Neural cell (in vitro differentiated cells): ENCODE measurements at regions not wholly inside any gene's neighbourhood (a gene's known extent, or its start where the extent isn't known, plus 50 kb on each side); places are given as distances from the start of the nearest gene placed in this dataset.

Source experiments
- H2AFZ ChIP-seq: fragments of 200-600, 300-800 bp; sonication (generic), shearing (Covaris generic); 2 replicates; pipeline ENCODE4 v1.6.0; 2014; ENCODE audit warnings: low read depth, mild to moderate bottlenecking, antibody characterized with exemption, low read length, moderate library complexity
- H3F3A ChIP-seq: fragments of 200-600 bp; shearing (Covaris generic); 2 replicates; pipeline ENCODE4 v1.6.1; 2016; ENCODE audit warnings: mild to moderate bottlenecking, moderate library complexity, mixed read lengths, antibody characterized with exemption, low read length; ENCODE audit not compliant: insufficient read depth, poor library complexity, severe bottlenecking
- H3K27ac ChIP-seq: fragments of 200-600, 300-800 bp; sonication (generic), shearing (Covaris generic); 2 replicates; pipeline ENCODE4 v1.5.1; 2014; ENCODE audit warnings: mild to moderate bottlenecking, low read length, moderate library complexity
- H3K27me3 ChIP-seq: fragments of 300-800, 200-600 bp; sonication (generic), shearing (Covaris generic); 2 replicates; pipeline ENCODE4 v1.6.0; 2014; ENCODE audit warnings: mild to moderate bottlenecking, low read depth, low read length, moderate library complexity; ENCODE audit not compliant: insufficient read depth
- H3K36me3 ChIP-seq: fragments of 300-800, 200-600 bp; sonication (generic), shearing (Covaris generic); 2 replicates; pipeline ENCODE4 v1.5.1; 2014; ENCODE audit warnings: mild to moderate bottlenecking, antibody characterized with exemption, low read length, moderate library complexity; ENCODE audit not compliant: insufficient read depth
- H3K4me2 ChIP-seq: fragments of 300-800, 200-600 bp; sonication (generic), shearing (Covaris generic); 2 replicates; pipeline ENCODE4 v1.6.0; 2014; ENCODE audit warnings: mild to moderate bottlenecking, low read length
- H3K4me3 ChIP-seq: fragments of 300-800, 200-600 bp; sonication (generic), shearing (Covaris generic); 2 replicates; pipeline ENCODE4 v1.5.1; 2014; ENCODE audit warnings: mild to moderate bottlenecking, low read length, moderate library complexity
- H3K79me2 ChIP-seq: fragments of 200-600 bp; shearing (Covaris generic); replicated peaks from 2 replicates; pipeline ENCODE4 v1.6.0; 2014; ENCODE audit warnings: mild to moderate bottlenecking, low read length, moderate library complexity; ENCODE audit not compliant: insufficient read depth
- H3K9ac ChIP-seq: fragments of 300-800, 200-600 bp; sonication (generic), shearing (Covaris generic); 2 replicates; pipeline ENCODE4 v1.6.1; 2016; ENCODE audit warnings: mild to moderate bottlenecking, low read length, mixed read lengths
- H3K9me2 ChIP-seq: fragments of 200-600 bp; shearing (Covaris generic); 2 replicates; pipeline ENCODE4 v1.6.1; 2016; ENCODE audit warnings: mild to moderate bottlenecking, low read length, mixed read lengths; ENCODE audit not compliant: insufficient read depth
- H3K9me3 ChIP-seq: fragments of 200-600, 300-800 bp; sonication (generic), shearing (Covaris generic); 2 replicates; pipeline ENCODE4 v1.6.1; 2016; ENCODE audit warnings: mild to moderate bottlenecking, mixed run types, low read length, moderate library complexity, mixed read lengths
- H4K20me1 ChIP-seq: fragments of 200-600 bp; shearing (Covaris generic); 2 replicates; pipeline ENCODE4 v1.6.1; 2016; ENCODE audit warnings: mild to moderate bottlenecking, mixed run types; ENCODE audit not compliant: insufficient read depth
- EP300 ChIP-seq: fragments of 450-650 bp; conservative IDR thresholded peaks from 2 replicates; pipeline ENCODE4 v1.6.1; 2014; ENCODE audit warnings: antibody characterized with exemption, mild to moderate bottlenecking, moderate library complexity; ENCODE audit not compliant: poor library complexity, severe bottlenecking
- EZH2 ChIP-seq: fragments of 200-600, 300-800 bp; shearing (Covaris generic), sonication (generic); IDR thresholded peaks from 2 replicates; pipeline ENCODE4 v1.6.1; 2014; ENCODE audit warnings: antibody characterized with exemption, low read length, borderline replicate concordance, mild to moderate bottlenecking; ENCODE audit not compliant: insufficient read depth, poor library complexity, severe bottlenecking
- MXI1 ChIP-seq: fragments of 450-650 bp; conservative IDR thresholded peaks from 2 replicates; pipeline ENCODE4 v1.6.1; 2014; ENCODE audit warnings: antibody characterized with exemption, mild to moderate bottlenecking; ENCODE audit not compliant: poor library complexity, severe bottlenecking
- POLR2AphosphoS5 ChIP-seq: IDR thresholded peaks from 2 replicates; pipeline ENCODE4 v1.6.1; 2012
- RAD21 ChIP-seq: fragments of 450-650 bp; conservative IDR thresholded peaks from 2 replicates; pipeline ENCODE4 v1.6.1; 2014; ENCODE audit warnings: antibody characterized with exemption, mild to moderate bottlenecking, moderate library complexity
- SMC3 ChIP-seq: fragments of 450-650 bp; conservative IDR thresholded peaks from 2 replicates; pipeline ENCODE4 v1.6.1; 2014; ENCODE audit warnings: antibody characterized with exemption, mild to moderate bottlenecking, moderate library complexity; ENCODE audit not compliant: poor library complexity
- TAF1 ChIP-seq: IDR thresholded peaks from 2 replicates; pipeline ENCODE4 v1.6.1; 2012; ENCODE audit warnings: low read depth
- TF ChIP-seq, protein P1 (sequence below): IDR thresholded peaks from 2 replicates; pipeline ENCODE4 v1.6.1; 2012; ENCODE audit warnings: borderline replicate concordance
- TF ChIP-seq, protein P2 (sequence below): fragments of 450-650 bp; IDR thresholded peaks from 2 replicates; pipeline ENCODE4 v1.5.1; 2014; ENCODE audit warnings: antibody characterized with exemption, mild to moderate bottlenecking, moderate library complexity; ENCODE audit not compliant: poor library complexity, severe bottlenecking

DNA sequence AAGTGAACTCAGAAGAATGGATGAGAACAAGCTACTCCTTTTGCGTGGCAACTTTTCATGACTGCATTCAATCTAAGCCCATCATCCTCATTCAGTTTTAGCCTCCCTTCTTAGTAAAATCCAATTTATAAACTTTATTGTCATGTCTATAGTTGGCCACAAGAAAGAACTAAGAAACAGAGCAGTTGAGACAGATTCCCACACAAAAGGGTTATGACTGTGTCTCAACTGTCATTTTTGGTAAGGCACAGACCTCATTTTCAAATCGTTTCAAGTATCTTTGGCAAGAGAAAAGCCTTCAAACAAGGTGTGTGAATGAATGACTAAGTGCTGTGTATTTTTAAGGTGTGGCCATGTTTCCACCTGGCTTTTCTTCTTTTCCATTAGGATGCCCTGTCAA is 84.2 kb upstream of the CREB5 start:
- Histone ChIP-seq H3K4me2 (no peak overlapping the region), H3K36me3 (no peaks in the 10 kb centered on the region), H3F3A (no peaks in the 10 kb centered on the region), H3K9ac (no peak overlapping the region), H2AFZ (no peak overlapping the region), H3K27me3 (no peaks in the 10 kb centered on the region), H4K20me1 (no peaks in the 10 kb centered on the region), H3K9me3 (peaks cover 2% of the 10 kb centered on the region), H3K4me3 (no peak overlapping the region), H3K27ac (no peak overlapping the region), H3K9me2 (no peaks in the 10 kb centered on the region), H3K79me2 (no peaks in the 10 kb centered on the region)
- TF ChIP-seq POLR2AphosphoS5 (no peak), MXI1 (no peak), RAD21 (no peak), TAF1 (no peak), SMC3 (no peak), EP300 (no peak), EZH2 (no peak)
- TF ChIP-seq, protein P1, sequence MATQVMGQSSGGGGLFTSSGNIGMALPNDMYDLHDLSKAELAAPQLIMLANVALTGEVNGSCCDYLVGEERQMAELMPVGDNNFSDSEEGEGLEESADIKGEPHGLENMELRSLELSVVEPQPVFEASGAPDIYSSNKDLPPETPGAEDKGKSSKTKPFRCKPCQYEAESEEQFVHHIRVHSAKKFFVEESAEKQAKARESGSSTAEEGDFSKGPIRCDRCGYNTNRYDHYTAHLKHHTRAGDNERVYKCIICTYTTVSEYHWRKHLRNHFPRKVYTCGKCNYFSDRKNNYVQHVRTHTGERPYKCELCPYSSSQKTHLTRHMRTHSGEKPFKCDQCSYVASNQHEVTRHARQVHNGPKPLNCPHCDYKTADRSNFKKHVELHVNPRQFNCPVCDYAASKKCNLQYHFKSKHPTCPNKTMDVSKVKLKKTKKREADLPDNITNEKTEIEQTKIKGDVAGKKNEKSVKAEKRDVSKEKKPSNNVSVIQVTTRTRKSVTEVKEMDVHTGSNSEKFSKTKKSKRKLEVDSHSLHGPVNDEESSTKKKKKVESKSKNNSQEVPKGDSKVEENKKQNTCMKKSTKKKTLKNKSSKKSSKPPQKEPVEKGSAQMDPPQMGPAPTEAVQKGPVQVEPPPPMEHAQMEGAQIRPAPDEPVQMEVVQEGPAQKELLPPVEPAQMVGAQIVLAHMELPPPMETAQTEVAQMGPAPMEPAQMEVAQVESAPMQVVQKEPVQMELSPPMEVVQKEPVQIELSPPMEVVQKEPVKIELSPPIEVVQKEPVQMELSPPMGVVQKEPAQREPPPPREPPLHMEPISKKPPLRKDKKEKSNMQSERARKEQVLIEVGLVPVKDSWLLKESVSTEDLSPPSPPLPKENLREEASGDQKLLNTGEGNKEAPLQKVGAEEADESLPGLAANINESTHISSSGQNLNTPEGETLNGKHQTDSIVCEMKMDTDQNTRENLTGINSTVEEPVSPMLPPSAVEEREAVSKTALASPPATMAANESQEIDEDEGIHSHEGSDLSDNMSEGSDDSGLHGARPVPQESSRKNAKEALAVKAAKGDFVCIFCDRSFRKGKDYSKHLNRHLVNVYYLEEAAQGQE = no peak
- TF ChIP-seq, protein P2, sequence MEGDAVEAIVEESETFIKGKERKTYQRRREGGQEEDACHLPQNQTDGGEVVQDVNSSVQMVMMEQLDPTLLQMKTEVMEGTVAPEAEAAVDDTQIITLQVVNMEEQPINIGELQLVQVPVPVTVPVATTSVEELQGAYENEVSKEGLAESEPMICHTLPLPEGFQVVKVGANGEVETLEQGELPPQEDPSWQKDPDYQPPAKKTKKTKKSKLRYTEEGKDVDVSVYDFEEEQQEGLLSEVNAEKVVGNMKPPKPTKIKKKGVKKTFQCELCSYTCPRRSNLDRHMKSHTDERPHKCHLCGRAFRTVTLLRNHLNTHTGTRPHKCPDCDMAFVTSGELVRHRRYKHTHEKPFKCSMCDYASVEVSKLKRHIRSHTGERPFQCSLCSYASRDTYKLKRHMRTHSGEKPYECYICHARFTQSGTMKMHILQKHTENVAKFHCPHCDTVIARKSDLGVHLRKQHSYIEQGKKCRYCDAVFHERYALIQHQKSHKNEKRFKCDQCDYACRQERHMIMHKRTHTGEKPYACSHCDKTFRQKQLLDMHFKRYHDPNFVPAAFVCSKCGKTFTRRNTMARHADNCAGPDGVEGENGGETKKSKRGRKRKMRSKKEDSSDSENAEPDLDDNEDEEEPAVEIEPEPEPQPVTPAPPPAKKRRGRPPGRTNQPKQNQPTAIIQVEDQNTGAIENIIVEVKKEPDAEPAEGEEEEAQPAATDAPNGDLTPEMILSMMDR = no peak

DNA sequence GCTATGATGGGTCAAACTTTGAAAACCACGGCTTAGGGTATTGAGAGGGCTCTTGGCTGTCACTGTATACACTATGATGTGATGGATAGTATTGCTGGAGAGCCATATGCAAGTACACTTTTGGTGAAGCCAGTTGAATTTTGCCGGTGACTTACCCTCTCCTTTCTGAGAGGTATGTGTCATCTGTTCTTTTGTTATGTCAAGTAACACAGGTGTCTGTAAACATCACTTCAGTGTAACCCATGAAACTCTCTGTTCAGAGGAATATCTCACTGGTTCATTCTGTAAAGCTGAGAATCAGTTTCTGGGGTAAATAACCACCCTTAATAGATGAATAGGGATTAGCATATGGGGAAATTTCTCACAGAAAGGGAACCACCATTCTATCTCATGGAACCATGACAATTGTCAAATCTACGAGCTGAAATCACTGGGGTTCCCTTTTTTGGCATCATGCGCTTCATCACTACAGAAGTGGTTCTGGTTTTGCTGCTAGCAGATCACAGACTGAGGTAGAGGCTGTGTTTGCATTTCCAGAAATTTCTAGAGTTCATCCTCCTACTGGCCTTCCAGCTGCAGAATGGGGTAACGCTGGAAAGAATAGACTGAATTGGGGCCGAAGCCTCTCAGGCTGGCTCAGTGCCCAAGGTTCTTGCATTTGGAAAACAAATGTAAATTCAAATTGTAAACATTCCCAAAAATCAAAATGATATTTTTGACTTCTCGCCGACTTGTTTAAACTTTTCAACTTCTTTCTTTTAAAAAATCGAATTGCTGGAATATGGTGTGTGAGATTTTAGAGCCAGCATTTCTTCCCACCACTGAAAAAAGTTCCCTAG is 83.3 kb upstream of the CREB5 start:
- no peaks in the 10 kb centered on the region for H3K9me2 ChIP-seq

More for the DNA sequence above, 83.3 kb upstream of the CREB5 start:
- no peak overlapping the region for H3K4me2 ChIP-seq
- no peak overlapping the region for H3K27ac ChIP-seq
- no peaks in the 10 kb centered on the region for H3K36me3 ChIP-seq
- no peak overlapping the region for H2AFZ ChIP-seq
- H3K9ac ChIP-seq = no peak overlapping the region
- H3K9me3 ChIP-seq = peaks cover 2% of the 10 kb centered on the region
- H3K4me3 ChIP-seq = no peak overlapping the region
- H3K79me2 ChIP-seq = no peaks in the 10 kb centered on the region
- TF ChIP-seq RAD21 (no peak), TAF1 (no peak), MXI1 (no peak), SMC3 (no peak)
- TF ChIP-seq, protein P1 = no peak
- TF ChIP-seq, protein P2 = no peak
- no peaks in the 10 kb centered on the region for H3F3A ChIP-seq
- no peaks in the 10 kb centered on the region for H3K27me3 ChIP-seq
- H4K20me1 ChIP-seq = no peaks in the 10 kb centered on the region
